RKO (cell line): ENCODE measurements at regions not wholly inside any gene's neighbourhood (a gene's known extent, or its start where the extent isn't known, plus 50 kb on each side); places are given as distances from the start of the nearest gene placed in this dataset.

Source experiments
- DNase-seq: peaks from one replicate; pipeline ENCODE4 v3.0.0-alpha.2; 2016; ENCODE audit warnings: low spot score

DNA sequence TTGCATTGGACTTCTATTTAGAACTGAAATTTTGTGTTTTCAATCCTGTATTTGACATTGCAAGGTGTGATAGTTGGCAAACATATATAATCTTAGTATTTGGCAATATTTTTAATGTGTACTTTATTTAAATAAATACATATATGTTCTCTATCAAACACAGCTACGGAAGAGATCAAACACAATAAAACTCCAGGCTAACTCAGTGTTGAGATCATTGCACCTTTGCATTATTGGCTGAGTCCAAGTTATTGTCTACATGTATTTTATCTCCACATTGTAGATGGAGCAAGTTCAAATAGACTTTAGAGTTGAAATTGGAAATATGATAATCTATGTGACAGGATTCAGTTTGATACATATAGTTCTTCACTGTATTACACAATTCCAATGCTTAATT, 176.7 kb downstream of the ST6GAL2 start:
- DNase-seq = no peak

GRCh38 chr2:106719222-106719621, 166.7 kb downstream of the ST6GAL2 start:
- no peak for DNase-seq

DNA sequence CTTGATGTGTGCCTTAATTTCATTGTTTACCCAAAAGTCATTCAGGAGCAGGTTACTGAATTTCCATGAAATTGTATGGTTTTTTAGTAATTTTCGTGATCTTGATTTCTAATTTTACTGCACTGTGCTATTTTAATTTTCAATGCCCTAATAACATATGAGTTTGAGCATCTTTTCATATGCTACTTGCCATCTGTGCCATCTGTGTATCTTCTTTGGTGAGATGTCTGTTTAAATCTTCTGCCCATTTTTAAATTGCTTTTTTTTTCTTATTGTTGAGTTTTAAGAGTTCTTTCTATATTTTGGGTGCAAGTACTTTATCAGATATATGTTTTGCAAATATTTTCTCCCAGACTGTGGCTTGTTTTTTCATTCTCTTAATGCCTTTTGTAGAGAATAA, 165.9 kb downstream of the ST6GAL2 start:
- no peak for DNase-seq

DNA sequence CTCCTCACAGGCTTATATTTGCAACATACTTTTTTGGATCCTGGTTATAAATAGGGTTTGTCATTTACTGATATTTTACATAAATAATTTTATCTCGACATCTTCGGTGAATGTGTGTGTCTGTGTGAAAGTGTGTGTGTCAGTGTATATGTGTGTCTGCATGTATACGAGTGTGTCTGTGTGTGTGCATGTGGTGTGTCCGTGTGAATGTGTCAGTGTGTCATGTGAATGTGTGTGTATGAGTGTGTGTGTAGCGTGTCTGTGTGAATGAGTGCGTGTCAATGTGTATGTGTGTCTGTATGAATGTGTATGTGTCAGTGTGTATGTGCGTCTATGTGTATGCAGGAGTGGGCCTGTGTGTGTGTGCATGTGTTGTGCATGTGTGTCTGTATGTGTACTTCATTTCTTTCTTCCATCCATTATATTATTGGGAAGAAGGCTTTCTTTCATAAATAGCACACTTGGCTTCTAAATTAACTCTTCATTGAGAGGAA, 161.6 kb downstream of the ST6GAL2 start:
- DNase-seq = no peak

DNA sequence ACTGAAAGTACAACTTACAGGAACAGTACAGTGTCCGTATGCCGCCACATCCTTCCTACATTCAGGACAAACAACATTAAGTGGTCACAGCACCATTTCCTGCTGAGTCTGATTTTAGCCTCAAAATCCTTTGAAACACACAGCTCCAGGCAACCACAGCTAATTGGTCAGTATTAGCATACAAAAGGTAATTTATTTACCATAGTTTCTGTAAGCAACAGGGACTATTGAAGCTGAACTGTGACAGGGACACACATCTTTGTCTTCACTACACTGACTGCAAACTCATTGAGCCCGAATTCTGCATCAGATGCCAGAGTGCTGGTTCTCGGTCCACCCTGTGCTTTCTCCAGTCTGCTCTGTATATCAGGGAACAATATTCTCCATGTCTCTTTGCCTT, 151.8 kb downstream of the ST6GAL2 start:
- no peak for DNase-seq

- no peak for DNase-seq
Observed at GRCh38 chr2:106735807-106736206, 150.2 kb downstream of the ST6GAL2 start.

GRCh38 chr2:106736221-106736620, 149.7 kb downstream of the ST6GAL2 start:
- no peak for DNase-seq

GRCh38 chr2:106745468-106745867, 140.5 kb downstream of the ST6GAL2 start:
- DNase-seq = no peak

- no peak for DNase-seq
Observed at GRCh38 chr2:106749823-106750222, 136.1 kb downstream of the ST6GAL2 start.
